ENCODE measurements at regions not wholly inside any gene's neighbourhood (a gene's known extent, or its start where the extent isn't known, plus 50 kb on each side); places are given as distances from the start of the nearest gene placed in this dataset.

- H3K4me3 ChIP-seq (ENCODE audit: control insufficient read depth, low read depth, low read length) = no peak overlapping the region
- TF ChIP-seq CTCF (conservative IDR thresholded peaks at IDR 0.05; ENCODE audit: control insufficient read depth, insufficient read depth, low read depth, low read length) = no peak
- no peak for DNase-seq (ENCODE audit: low read depth)
Measured at GRCh38 chr3:5784690-5785089, 597.2 kb downstream of the EDEM1 start.

- no peak for TF ChIP-seq CTCF (conservative IDR thresholded peaks at IDR 0.05; ENCODE audit: control insufficient read depth, insufficient read depth, low read depth, low read length)
- no peak for DNase-seq (ENCODE audit: low read depth)
Measured at GRCh38 chr3:5787861-5788488, 600.5 kb downstream of the EDEM1 start.

GRCh38 chr3:5788496-5788895 is 601.0 kb downstream of the EDEM1 start:
- H3K4me3 ChIP-seq (ENCODE audit: control insufficient read depth, low read depth, low read length) = no peak overlapping the region
- no peak for DNase-seq (ENCODE audit: low read depth)
- TF ChIP-seq CTCF (conservative IDR thresholded peaks at IDR 0.05; ENCODE audit: control insufficient read depth, insufficient read depth, low read depth, low read length) = no peak

More at GRCh38 chr3:5787861-5788488, 600.5 kb downstream of the EDEM1 start:
- H3K4me3 ChIP-seq (ENCODE audit: control insufficient read depth, low read depth, low read length) = no peak overlapping the region

- H3K4me3 ChIP-seq (ENCODE audit: control insufficient read depth, low read depth, low read length) = no peak overlapping the region
- TF ChIP-seq CTCF (conservative IDR thresholded peaks at IDR 0.05; ENCODE audit: control insufficient read depth, insufficient read depth, low read depth, low read length) = no peak
- DNase-seq (ENCODE audit: low read depth) = no peak
Measured at GRCh38 chr3:5791558-5791957, 604.1 kb downstream of the EDEM1 start.

GRCh38 chr3:5796541-5796940 is 609.0 kb downstream of the EDEM1 start:
- no peak overlapping the region for H3K4me3 ChIP-seq (ENCODE audit: control insufficient read depth, low read depth, low read length)
- no peak for TF ChIP-seq CTCF (conservative IDR thresholded peaks at IDR 0.05; ENCODE audit: control insufficient read depth, insufficient read depth, low read depth, low read length)
- no peak for DNase-seq (ENCODE audit: low read depth)

- DNase-seq (ENCODE audit: low read depth) = no peak
Measured at GRCh38 chr3:5798809-5799208, 611.3 kb downstream of the EDEM1 start.

More at GRCh38 chr3:5798809-5799208, 611.3 kb downstream of the EDEM1 start:
- no peak for TF ChIP-seq CTCF (conservative IDR thresholded peaks at IDR 0.05; ENCODE audit: control insufficient read depth, insufficient read depth, low read depth, low read length)
- no peak overlapping the region for H3K4me3 ChIP-seq (ENCODE audit: control insufficient read depth, low read depth, low read length)
